AG04450 (cell line): ENCODE measurements at regions not wholly inside any gene's neighbourhood (a gene's known extent, or its start where the extent isn't known, plus 50 kb on each side); places are given as distances from the start of the nearest gene placed in this dataset.

Source experiments
- CTCF ChIA-PET: fragments of 300-600, 350-600 bp; formaldehyde crosslinking; extraction: SDS; loops from one replicate; lab custom pipeline; 2022; ENCODE audit warnings: antibody characterized with exemption, inconsistent platforms; lab: Charles Lee
- POLR2A ChIA-PET: fragments of 350-600 bp; formaldehyde crosslinking; extraction: SDS; loops from one replicate; lab custom pipeline; 2021; ENCODE audit warnings: antibody characterized with exemption, inconsistent platforms; lab: Yijun Ruan, JAX
- DNase-seq: peaks from one replicate; pipeline ENCODE4 v3.0.0-alpha.2; 2011; ENCODE audit warnings: low read depth, low spot score
- H3K27ac ChIP-seq: one replicate; pipeline ENCODE4 v1.5.1; 2012; ENCODE audit warnings: low read depth, low read length, control low read depth
- H3K27me3 ChIP-seq: one replicate; pipeline ENCODE4 v1.6.0; 2012; ENCODE audit warnings: low read length; ENCODE audit not compliant: control insufficient read depth, insufficient read depth
- H3K4me3 ChIP-seq: 2 replicates; pipeline ENCODE4 v1.5.1; 2011; ENCODE audit warnings: mild to moderate bottlenecking, low read depth, low read length, control low read depth
- H3K9me3 ChIP-seq: 2 replicates; pipeline ENCODE4 v1.5.1; 2012; ENCODE audit warnings: low read length; ENCODE audit not compliant: control insufficient read depth, insufficient read depth
- TF ChIP-seq, protein P1 (sequence below): IDR thresholded peaks from 2 replicates; pipeline ENCODE4 v1.5.1; 2011; ENCODE audit warnings: low read depth, low read length, control low read depth, inconsistent platforms

GRCh38 chr1:18010408-18010807 lies 97.2 kb upstream of the IGSF21 start:
- no peak for DNase-seq
- Histone ChIP-seq H3K27me3 (no peaks in the 10 kb centered on the region), H3K27ac (no peak overlapping the region), H3K9me3 (no peaks in the 10 kb centered on the region), H3K4me3 (no peak overlapping the region)
- ChIA-PET POLR2A (no interaction called here), CTCF (no interaction called here)
- TF ChIP-seq, protein P1, sequence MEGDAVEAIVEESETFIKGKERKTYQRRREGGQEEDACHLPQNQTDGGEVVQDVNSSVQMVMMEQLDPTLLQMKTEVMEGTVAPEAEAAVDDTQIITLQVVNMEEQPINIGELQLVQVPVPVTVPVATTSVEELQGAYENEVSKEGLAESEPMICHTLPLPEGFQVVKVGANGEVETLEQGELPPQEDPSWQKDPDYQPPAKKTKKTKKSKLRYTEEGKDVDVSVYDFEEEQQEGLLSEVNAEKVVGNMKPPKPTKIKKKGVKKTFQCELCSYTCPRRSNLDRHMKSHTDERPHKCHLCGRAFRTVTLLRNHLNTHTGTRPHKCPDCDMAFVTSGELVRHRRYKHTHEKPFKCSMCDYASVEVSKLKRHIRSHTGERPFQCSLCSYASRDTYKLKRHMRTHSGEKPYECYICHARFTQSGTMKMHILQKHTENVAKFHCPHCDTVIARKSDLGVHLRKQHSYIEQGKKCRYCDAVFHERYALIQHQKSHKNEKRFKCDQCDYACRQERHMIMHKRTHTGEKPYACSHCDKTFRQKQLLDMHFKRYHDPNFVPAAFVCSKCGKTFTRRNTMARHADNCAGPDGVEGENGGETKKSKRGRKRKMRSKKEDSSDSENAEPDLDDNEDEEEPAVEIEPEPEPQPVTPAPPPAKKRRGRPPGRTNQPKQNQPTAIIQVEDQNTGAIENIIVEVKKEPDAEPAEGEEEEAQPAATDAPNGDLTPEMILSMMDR, result no peak

DNA sequence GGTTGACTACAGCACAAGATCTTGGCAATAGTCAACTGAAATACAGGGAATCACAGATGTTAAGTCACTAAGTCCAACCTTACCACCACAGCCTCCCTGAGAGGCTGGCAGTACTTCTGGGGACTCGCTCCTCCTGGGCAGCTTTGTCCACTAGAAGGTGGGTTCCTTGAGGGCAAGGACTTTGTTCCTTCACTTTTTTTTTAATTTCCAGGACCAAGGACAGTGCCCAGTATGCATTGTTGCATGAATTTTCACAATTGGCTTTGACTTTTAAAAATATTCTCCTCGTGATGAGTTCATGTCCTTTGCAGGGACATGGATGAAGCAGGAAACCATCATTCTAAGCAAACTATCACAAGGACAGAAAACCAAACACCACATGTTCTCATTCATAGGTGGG lies 96.7 kb upstream of the IGSF21 start:
- TF ChIP-seq, protein P1, result no peak
- Histone ChIP-seq H3K9me3 (no peaks in the 10 kb centered on the region), H3K27ac (no peak overlapping the region), H3K27me3 (no peaks in the 10 kb centered on the region), H3K4me3 (no peak overlapping the region)
- ChIA-PET CTCF (no interaction called here), POLR2A (no interaction called here)
- no peak for DNase-seq

DNA sequence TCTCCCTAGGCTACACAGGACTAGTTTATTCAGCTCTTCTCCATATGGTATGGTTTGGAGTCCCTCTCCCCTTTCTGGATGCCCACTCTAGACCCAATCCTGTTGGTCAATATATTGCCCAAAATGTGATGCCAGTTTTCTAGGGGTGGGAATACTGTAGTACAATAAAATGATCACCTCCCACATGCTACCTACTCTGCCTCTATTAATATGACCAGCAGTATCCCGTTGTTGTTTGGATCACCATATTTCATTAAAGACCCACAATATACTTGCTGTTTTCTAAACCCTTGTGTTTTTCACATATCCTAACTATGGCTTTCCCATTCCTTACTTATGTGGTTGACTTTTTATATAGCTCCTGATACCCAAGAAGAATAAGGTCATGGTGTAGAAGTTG lies 95.9 kb upstream of the IGSF21 start:
- Histone ChIP-seq H3K27ac (no peak overlapping the region), H3K4me3 (no peak overlapping the region), H3K27me3 (no peaks in the 10 kb centered on the region), H3K9me3 (no peaks in the 10 kb centered on the region)
- ChIA-PET CTCF (no interaction called here), POLR2A (no interaction called here)
- TF ChIP-seq, protein P1, result no peak
- no peak for DNase-seq

GRCh38 chr1:18012686-18013085 lies 94.9 kb upstream of the IGSF21 start:
- ChIA-PET POLR2A (no interaction called here), CTCF (no interaction called here)
- no peaks in the 10 kb centered on the region for H3K9me3 ChIP-seq
- no peak overlapping the region for H3K27ac ChIP-seq
- H3K27me3 ChIP-seq, result no peaks in the 10 kb centered on the region
- no peak overlapping the region for H3K4me3 ChIP-seq
- TF ChIP-seq, protein P1, result no peak
- no peak for DNase-seq

- Histone ChIP-seq H3K27ac (no peak overlapping the region), H3K4me3 (no peak overlapping the region), H3K9me3 (no peaks in the 10 kb centered on the region), H3K27me3 (no peaks in the 10 kb centered on the region)
- TF ChIP-seq, protein P1, result no peak
- no peak for DNase-seq
- CTCF ChIA-PET, result no interaction called here
- POLR2A ChIA-PET, result interaction anchor here (0.6 kb wide), 1 partner anchor 197 kb away, joined by 4 read pairs; no protein-coding TSS in a partner anchor
Observed at GRCh38 chr1:18013216-18013615, 94.4 kb upstream of the IGSF21 start.
